Upper lobe of right lung (tissue), 1 donor: ENCODE measurements at regions not wholly inside any gene's neighbourhood (a gene's known extent, or its start where the extent isn't known, plus 50 kb on each side); places are given as distances from the start of the nearest gene placed in this dataset.

ENCODE experiments used
- ATAC-seq: fragments of 200-7000 bp; cut with Tn5 transposase; one replicate; pipeline ENCODE4 v1.9.1; 2020; ENCODE audit warnings: mild to moderate bottlenecking, moderate library complexity
- DNase-seq: peaks from one replicate; pipeline ENCODE4 v3.0.0-alpha.2; 2020
- H3K27ac ChIP-seq: fragments of 200-600 bp; one replicate; pipeline ENCODE4 v1.8.0; 2022
- H3K27me3 ChIP-seq: fragments of 200-600 bp; one replicate; pipeline ENCODE4 v1.8.0; 2022; ENCODE audit warnings: mild to moderate bottlenecking
- H3K36me3 ChIP-seq: fragments of 200-600 bp; one replicate; pipeline ENCODE4 v1.8.0; 2022
- H3K4me1 ChIP-seq: fragments of 200-600 bp; one replicate; pipeline ENCODE4 v1.8.0; 2022
- H3K4me3 ChIP-seq: fragments of 200-600 bp; one replicate; pipeline ENCODE4 v1.8.0; 2022; ENCODE audit warnings: mild to moderate bottlenecking
- H3K9me3 ChIP-seq: fragments of 200-600 bp; one replicate; pipeline ENCODE4 v1.8.0; 2022
- CTCF ChIP-seq: fragments of 200-600 bp; IDR thresholded peaks from one replicate; pipeline ENCODE4 v1.8.0; 2022; ENCODE audit warnings: antibody characterized with exemption
- intact Hi-C: fragments of 100-400 bp; cut with DNase I; formaldehyde crosslinking; loops from one replicate; pipeline ENCODE4 v1.11.0; 2022
- donor health status: DM: no; HTN: yes; CAD: no; lungs with severe emphysema.

GRCh38 chr10:55368467-55368866 lies 567.4 kb upstream of the PCDH15 start:
- Histone ChIP-seq H3K4me1 (no peaks in the 10 kb centered on the region), H3K9me3 (no peaks in the 10 kb centered on the region), H3K36me3 (no peaks in the 10 kb centered on the region), H3K27me3 (no peaks in the 10 kb centered on the region), H3K27ac (no peak overlapping the region), H3K4me3 (no peak overlapping the region)
- no peak for DNase-seq
- intact Hi-C loops: no loop called here
- no peak for TF ChIP-seq CTCF
- no peak for ATAC-seq

GRCh38 chr10:55367555-55367954 lies 566.5 kb upstream of the PCDH15 start:
- H3K27ac ChIP-seq: no peak overlapping the region
- no peaks in the 10 kb centered on the region for H3K27me3 ChIP-seq
- ATAC-seq (no peak), DNase-seq (no peak)
- TF ChIP-seq CTCF: no peak
- no peak overlapping the region for H3K4me3 ChIP-seq
- no peaks in the 10 kb centered on the region for H3K4me1 ChIP-seq
- H3K36me3 ChIP-seq: no peaks in the 10 kb centered on the region
- intact Hi-C loops: no loop called here
- H3K9me3 ChIP-seq: no peaks in the 10 kb centered on the region

- no peak for TF ChIP-seq CTCF
- DNase-seq (no peak), ATAC-seq (no peak)
- no peaks in the 10 kb centered on the region for H3K4me1 ChIP-seq
- no peaks in the 10 kb centered on the region for H3K36me3 ChIP-seq
- no peak overlapping the region for H3K27ac ChIP-seq
- H3K27me3 ChIP-seq: no peaks in the 10 kb centered on the region
- no peak overlapping the region for H3K4me3 ChIP-seq
- intact Hi-C loops: no loop called here
- H3K9me3 ChIP-seq: no peaks in the 10 kb centered on the region
Measured at GRCh38 chr10:55358539-55358938, 557.5 kb upstream of the PCDH15 start.

GRCh38 chr10:55353414-55353813 lies 552.4 kb upstream of the PCDH15 start:
- Histone ChIP-seq H3K36me3 (no peaks in the 10 kb centered on the region), H3K4me1 (no peaks in the 10 kb centered on the region), H3K4me3 (no peak overlapping the region), H3K27me3 (no peaks in the 10 kb centered on the region), H3K9me3 (no peaks in the 10 kb centered on the region), H3K27ac (no peak overlapping the region)
- TF ChIP-seq CTCF: no peak
- no peak for DNase-seq
- intact Hi-C loops: no loop called here
- ATAC-seq: no peak

GRCh38 chr10:55351431-55351830 lies 550.4 kb upstream of the PCDH15 start:
- no peak overlapping the region for H3K27ac ChIP-seq
- no peak for TF ChIP-seq CTCF
- intact Hi-C loops: no loop called here

GRCh38 chr10:55348534-55348933 lies 547.5 kb upstream of the PCDH15 start:
- TF ChIP-seq CTCF: no peak
- H3K4me3 ChIP-seq: no peak overlapping the region
- H3K9me3 ChIP-seq: no peaks in the 10 kb centered on the region
- DNase-seq (no peak), ATAC-seq (no peak)
- no peaks in the 10 kb centered on the region for H3K4me1 ChIP-seq
- H3K36me3 ChIP-seq: no peaks in the 10 kb centered on the region
- intact Hi-C loops: no loop called here
- H3K27ac ChIP-seq: no peak overlapping the region
- H3K27me3 ChIP-seq: no peaks in the 10 kb centered on the region

More at GRCh38 chr10:55351431-55351830, 550.4 kb upstream of the PCDH15 start:
- DNase-seq: no peak
- no peak overlapping the region for H3K4me3 ChIP-seq
- H3K36me3 ChIP-seq: no peaks in the 10 kb centered on the region
- H3K4me1 ChIP-seq: no peaks in the 10 kb centered on the region
- H3K27me3 ChIP-seq: no peaks in the 10 kb centered on the region
- no peaks in the 10 kb centered on the region for H3K9me3 ChIP-seq
- no peak for ATAC-seq
